Lung microvascular endothelial cell (primary cell): ENCODE measurements at regions not wholly inside any gene's neighbourhood (a gene's known extent, or its start where the extent isn't known, plus 50 kb on each side); places are given as distances from the start of the nearest gene placed in this dataset.

Experiments used
- DNase-seq, 2 donors: peaks; one replicate each; pipeline versions ENCODE4 v3.0.0 to v3.0.0-alpha.2; 2010; ENCODE audit warnings: low read depth in 2 of 2

- no peak for DNase-seq
Observed at GRCh38 chr22:27197618-27198017, 540.2 kb downstream of the MIAT start.

GRCh38 chr22:27198518-27199035, 541.2 kb downstream of the MIAT start:
- DNase-seq: no peak

GRCh38 chr22:27199354-27199753, 542.0 kb downstream of the MIAT start:
- no peak for DNase-seq

GRCh38 chr22:27201276-27201675, 543.9 kb downstream of the MIAT start:
- DNase-seq: no peak

GRCh38 chr22:27201741-27202140, 544.4 kb downstream of the MIAT start:
- no peak for DNase-seq

GRCh38 chr22:27203276-27203660, 545.9 kb downstream of the MIAT start:
- no peak for DNase-seq

- DNase-seq: no peak
Observed at GRCh38 chr22:27204280-27204679, 546.9 kb downstream of the MIAT start.

- DNase-seq: no peak
Observed at GRCh38 chr22:27204817-27205216, 547.4 kb downstream of the MIAT start.

GRCh38 chr22:27205492-27206373, 548.3 kb downstream of the MIAT start:
- no peak for DNase-seq

- no peak for DNase-seq
Observed at GRCh38 chr22:27206374-27207133, 549.2 kb downstream of the MIAT start.

GRCh38 chr22:27207266-27207665, 549.9 kb downstream of the MIAT start:
- DNase-seq: no peak

GRCh38 chr22:27207907-27208306, 550.5 kb downstream of the MIAT start:
- no peak for DNase-seq

- no peak for DNase-seq
Observed at GRCh38 chr22:27210111-27210730, 552.8 kb downstream of the MIAT start.

GRCh38 chr22:27212102-27212501, 554.7 kb downstream of the MIAT start:
- peak in 1 of 2 donors; percentile 2 for DNase-seq

- peak; percentile 86 to 94 for DNase-seq
Observed at GRCh38 chr22:27212617-27213177, 555.3 kb downstream of the MIAT start.

GRCh38 chr22:27213294-27213693, 555.9 kb downstream of the MIAT start:
- DNase-seq: no peak

- DNase-seq: no peak
Observed at GRCh38 chr22:27213766-27214581, 556.6 kb downstream of the MIAT start.

GRCh38 chr22:27214691-27215090, 557.3 kb downstream of the MIAT start:
- no peak for DNase-seq

- DNase-seq: no peak
Observed at GRCh38 chr22:27215871-27216270, 558.5 kb downstream of the MIAT start.

- DNase-seq: no peak
Observed at GRCh38 chr22:27216444-27216843, 559.1 kb downstream of the MIAT start.

- DNase-seq: no peak
Observed at GRCh38 chr22:27217154-27217553, 559.8 kb downstream of the MIAT start.
